HG03108 (cell line): ENCODE measurements at regions not wholly inside any gene's neighbourhood (a gene's known extent, or its start where the extent isn't known, plus 50 kb on each side); places are given as distances from the start of the nearest gene placed in this dataset.

ENCODE experiments used
- ATAC-seq: cut with Tn5 transposase; IDR thresholded peaks from one replicate; pipeline ENCODE4 v1.9.1; 2021; ENCODE audit warnings: moderate library complexity; ENCODE audit not compliant: unreplicated experiment

GRCh38 chr13:40103864-40104263, 448.4 kb downstream of the COG6 start:
- ATAC-seq, result no peak

- no peak for ATAC-seq
Measured at GRCh38 chr13:40105231-40105630, 449.8 kb downstream of the COG6 start.

DNA sequence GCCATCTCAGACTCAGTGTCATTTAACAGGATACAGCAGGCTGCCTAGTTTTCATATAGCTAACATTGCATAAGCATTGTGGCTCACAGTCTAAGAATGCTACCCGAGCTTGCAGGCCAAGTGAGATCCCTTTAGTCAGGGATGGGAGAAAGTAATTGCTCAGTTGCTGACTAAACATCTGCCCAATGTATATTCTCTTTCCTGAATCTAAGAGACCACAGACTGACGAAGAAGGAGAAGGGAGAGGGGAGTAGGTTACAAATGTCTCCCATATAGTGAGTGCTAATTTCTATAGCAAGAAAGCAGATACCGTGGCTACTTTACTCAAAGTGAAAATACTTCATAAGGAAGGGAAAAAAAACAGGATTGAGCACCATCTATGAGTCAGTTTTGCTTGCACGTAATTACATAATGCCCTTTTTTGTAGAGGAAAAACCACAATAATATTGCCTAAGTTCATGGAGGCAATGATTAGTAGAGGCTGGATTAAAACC, 453.9 kb downstream of the COG6 start:
- ATAC-seq, result no peak

DNA sequence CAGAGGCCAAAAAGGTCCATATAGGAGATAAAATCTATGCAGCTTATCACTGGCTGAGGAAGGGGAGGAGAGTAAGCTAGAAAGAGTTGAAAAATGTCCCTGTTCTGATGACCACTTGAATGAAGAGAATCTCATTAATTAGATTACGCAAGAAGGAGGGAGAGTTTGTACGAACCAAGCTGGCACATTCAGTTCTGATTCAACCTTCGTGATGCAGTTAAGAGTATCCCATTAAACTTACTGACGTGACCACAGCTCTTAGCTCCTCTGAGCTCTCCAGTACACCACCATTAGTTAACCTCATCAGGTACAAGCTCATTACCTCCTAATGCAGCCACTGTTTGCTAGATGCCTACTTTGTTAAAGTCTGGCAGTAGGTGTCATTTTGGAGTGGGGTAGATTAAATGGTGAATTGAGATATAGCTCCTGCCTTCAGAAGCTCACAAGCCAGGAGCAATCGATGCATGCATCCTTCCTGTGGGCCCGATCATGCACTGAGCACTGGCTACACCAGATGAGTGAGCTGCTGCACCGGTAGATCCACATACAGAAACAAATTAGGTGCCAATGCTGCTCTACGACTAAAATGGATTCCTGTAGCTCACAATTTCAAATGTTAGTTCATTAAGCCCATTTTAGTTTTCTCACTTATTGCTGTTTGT, 458.3 kb downstream of the COG6 start:
- no peak for ATAC-seq

- no peak for ATAC-seq
Measured at GRCh38 chr13:40114305-40114896, 458.9 kb downstream of the COG6 start.

- ATAC-seq, result no peak
Measured at GRCh38 chr13:40115426-40115825, 460.0 kb downstream of the COG6 start.

- ATAC-seq, result no peak
Measured at GRCh38 chr13:40116008-40116407, 460.5 kb downstream of the COG6 start.

GRCh38 chr13:40118337-40118736, 462.9 kb downstream of the COG6 start:
- no peak for ATAC-seq

DNA sequence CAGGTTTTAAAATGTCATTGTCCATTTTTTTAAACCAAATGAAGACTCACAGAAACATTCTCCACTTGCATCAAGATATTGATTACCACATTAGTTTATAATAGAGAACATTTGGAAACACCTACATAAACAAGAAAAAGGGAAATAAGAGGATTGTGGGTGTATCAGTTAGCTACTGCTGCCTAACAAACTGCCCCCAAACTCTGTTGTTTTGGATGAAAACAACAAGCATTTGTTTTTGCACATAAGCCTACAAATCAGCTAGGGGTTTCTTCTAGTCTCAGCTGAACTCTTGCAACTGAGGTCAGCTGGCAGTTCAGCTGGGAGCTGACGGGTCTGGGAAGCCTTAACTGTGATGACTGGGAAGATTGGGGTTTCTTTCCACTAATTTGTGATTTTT, 464.4 kb downstream of the COG6 start:
- ATAC-seq, result no peak

DNA sequence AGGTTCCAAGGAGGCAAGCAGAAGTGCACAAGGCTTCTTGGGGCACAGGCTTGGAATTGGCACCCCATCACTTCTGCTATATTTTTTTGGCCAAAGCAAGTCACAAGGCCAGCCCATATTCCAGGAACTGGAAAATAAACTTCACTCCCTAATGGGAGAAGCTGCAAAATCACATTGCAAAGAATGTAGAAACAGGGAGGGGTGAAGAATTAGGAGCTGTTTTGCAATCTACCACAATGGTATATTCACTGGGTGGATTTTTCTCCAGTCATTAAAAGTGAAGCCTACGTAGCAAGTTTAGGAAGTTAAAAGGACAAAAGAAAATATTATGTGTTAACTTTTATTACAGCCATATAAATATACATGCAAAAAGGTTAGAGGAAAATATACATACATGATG, 464.8 kb downstream of the COG6 start:
- ATAC-seq, result no peak

DNA sequence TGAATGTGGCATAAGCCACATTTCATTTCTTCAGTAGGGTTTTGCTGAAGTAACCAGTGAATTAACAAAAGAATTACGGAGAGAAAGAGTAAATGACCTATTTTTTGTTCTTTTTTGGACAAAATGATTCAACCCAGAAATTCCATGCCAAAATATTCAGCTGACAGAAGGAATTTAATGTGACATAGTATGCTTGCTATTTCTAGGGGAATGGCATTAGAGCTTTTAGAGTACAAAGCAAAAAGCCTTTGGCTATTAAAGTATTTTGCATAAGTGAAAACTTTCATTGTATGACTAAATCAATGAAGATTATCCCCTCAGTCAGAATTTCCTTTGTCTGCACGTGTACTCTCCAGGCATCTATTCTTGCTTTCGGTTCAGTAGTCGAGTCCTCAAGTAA, 465.3 kb downstream of the COG6 start:
- ATAC-seq, result no peak

- ATAC-seq, result no peak
Measured at GRCh38 chr13:40121722-40122121, 466.3 kb downstream of the COG6 start.

GRCh38 chr13:40123962-40124632, 468.6 kb downstream of the COG6 start:
- ATAC-seq, result no peak

DNA sequence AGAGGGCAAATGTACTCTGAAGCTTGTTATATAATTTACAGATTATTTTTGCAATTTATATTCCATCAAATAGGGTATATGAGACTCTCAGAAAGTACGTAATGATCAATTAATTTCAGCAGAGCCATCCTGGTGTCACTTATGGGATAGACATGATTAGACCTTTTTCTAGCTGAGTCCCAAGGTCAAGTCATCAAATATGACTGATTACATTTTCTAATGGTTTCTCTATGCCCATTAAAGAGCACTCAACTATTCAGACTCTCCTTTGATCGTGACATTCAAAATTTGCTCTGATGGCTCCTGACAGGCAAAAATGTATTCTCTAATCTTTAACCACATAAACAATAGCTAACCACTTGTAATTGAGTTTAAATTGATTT, 469.2 kb downstream of the COG6 start:
- no peak for ATAC-seq

- no peak for ATAC-seq
Measured at GRCh38 chr13:40125336-40125735, 469.9 kb downstream of the COG6 start.

GRCh38 chr13:40126306-40127085, 471.0 kb downstream of the COG6 start:
- no peak for ATAC-seq

DNA sequence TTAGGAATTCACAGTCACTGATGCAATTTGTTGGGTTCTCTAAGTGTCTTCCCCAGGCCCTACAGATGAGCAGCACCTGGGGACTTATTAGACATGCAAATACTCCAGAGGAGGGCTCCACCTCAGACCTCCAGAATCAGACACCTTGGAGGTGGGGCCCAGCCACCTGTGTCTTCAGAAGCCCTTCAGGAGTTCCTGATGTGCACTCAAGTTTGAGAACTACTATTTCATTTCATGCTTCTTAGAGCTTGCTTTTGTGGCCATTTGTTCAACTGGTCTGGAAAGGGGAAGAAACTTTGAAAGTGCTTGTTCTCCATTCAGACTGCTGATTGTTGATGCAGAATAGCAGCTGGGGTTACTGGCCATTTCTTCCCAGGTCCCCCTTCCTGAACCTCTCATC, 472.0 kb downstream of the COG6 start:
- ATAC-seq, result no peak

- ATAC-seq, result no peak
Measured at GRCh38 chr13:40127925-40128324, 472.5 kb downstream of the COG6 start.

DNA sequence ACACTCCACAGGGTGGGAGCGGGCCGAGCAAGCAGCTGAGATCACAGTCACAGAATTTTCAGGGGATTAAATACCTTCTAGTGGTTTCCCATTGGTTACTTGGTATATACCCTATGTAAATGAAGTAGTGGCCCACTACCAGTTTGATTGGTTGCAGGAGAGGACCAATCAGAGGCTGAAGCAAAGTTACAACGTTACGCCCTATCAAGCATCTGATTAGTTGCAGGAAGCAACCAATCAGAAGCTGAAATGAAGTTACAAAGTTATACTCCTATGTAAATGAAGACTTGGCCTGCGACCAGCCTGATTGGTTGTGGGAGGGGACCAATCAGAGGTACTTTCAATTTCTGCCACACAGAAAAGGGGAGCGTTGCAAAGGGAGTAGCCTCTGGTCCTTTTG, 474.0 kb downstream of the COG6 start:
- no peak for ATAC-seq

DNA sequence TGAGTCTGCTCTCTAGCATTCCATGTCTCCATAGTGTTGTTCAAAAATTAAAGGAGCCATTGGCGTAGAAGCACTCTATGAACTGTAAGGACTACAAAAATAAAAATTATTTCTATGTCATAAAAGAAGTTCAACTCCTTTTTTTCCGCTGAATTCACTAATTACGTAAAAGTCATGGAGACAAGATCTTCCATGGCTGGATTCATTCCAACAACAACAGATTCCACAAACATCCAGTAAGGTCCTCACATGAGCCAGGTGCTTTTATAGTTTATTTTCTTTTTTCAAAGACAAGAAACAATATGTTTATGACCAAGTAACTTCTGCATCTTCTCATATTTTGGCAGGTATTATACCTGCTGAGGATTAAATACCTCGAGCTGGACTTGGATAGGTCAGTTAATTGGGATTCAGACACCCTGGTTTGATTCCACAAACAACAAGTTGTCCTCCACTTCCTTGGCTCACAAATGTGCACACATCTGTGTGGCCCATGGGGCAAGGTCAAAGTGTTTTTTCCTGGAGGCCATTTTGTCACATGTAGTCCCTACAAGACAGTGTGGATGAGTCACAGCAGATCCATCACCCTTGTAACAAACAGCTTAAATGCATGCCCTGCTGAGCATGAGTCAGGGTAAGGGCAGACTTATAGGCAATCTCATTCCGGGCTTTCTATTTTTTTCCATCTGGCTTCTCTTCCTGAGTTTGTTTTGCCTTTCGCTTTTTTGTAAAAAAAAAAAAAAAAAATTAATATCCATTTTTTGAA, 475.6 kb downstream of the COG6 start:
- no peak for ATAC-seq

GRCh38 chr13:40132249-40132648, 476.8 kb downstream of the COG6 start:
- no peak for ATAC-seq
